ENCODE measurements at regions not wholly inside any gene's neighbourhood (a gene's known extent, or its start where the extent isn't known, plus 50 kb on each side); places are given as distances from the start of the nearest gene placed in this dataset.

DNA sequence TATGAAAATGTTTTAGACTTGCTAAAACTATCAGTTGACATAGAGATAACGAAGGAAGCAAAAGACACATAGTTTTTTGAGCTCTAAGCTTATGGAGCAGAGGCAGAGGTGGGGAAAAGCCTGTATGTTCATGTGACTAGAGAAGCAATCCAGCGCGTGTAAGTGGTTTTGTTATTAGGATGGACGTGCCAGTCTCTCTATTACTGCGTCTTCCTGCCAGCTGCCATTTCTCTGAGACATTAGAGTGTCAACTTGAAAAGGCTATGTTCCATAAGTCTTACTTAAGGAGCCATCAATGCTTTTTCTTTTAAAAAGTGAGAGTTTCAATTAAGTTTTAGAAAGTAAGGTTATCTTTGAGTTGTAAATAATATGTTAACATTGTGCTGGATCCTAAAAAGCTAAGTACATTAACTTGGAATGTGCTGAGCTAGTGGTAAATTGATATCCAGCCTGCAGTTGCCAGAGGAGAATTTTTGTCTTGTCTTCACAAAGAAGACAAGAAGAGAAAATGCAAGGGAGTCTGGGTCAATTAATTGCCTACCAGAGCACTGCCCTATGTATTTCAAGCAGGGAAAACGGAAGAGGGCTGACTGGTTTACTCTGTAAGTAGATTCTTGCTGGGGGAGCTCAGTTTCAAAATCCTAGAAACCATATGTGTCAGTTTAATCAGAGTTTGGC, 161.8 kb upstream of the B3GALT2 start:
- TF ChIP-seq, protein P1, sequence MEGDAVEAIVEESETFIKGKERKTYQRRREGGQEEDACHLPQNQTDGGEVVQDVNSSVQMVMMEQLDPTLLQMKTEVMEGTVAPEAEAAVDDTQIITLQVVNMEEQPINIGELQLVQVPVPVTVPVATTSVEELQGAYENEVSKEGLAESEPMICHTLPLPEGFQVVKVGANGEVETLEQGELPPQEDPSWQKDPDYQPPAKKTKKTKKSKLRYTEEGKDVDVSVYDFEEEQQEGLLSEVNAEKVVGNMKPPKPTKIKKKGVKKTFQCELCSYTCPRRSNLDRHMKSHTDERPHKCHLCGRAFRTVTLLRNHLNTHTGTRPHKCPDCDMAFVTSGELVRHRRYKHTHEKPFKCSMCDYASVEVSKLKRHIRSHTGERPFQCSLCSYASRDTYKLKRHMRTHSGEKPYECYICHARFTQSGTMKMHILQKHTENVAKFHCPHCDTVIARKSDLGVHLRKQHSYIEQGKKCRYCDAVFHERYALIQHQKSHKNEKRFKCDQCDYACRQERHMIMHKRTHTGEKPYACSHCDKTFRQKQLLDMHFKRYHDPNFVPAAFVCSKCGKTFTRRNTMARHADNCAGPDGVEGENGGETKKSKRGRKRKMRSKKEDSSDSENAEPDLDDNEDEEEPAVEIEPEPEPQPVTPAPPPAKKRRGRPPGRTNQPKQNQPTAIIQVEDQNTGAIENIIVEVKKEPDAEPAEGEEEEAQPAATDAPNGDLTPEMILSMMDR (IDR thresholded peaks at IDR 0.05; ENCODE audit: poor library complexity), result no peak
- TF ChIP-seq EZH2 (IDR thresholded peaks at IDR 0.05; ENCODE audit: borderline replicate concordance), result no peak
